OCI-M2 (cell line): ENCODE measurements at regions not wholly inside any gene's neighbourhood (a gene's known extent, or its start where the extent isn't known, plus 50 kb on each side); places are given as distances from the start of the nearest gene placed in this dataset.
"Not testable (repeated sequence)": the region's sequence is repeated elsewhere in the genome, so short reads cannot be mapped to it uniquely, and the experiment has no call there.

Experiments
- DNase-seq: peaks from one replicate; lab custom pipeline; 2025; ENCODE audit not compliant: unreplicated experiment; lab: John Stamatoyannopoulos, UW

GRCh38 chr7:10521306-10521705 lies 452.4 kb upstream of the PHF14 start:
- no peak for DNase-seq

- DNase-seq, result not testable (repeated sequence)
Measured at GRCh38 chr7:10533429-10533828, 440.2 kb upstream of the PHF14 start.

GRCh38 chr7:10536561-10536960 lies 437.1 kb upstream of the PHF14 start:
- no peak for DNase-seq

GRCh38 chr7:10537764-10538163 lies 435.9 kb upstream of the PHF14 start:
- DNase-seq, result no peak

GRCh38 chr7:10557375-10557774 lies 416.3 kb upstream of the PHF14 start:
- no peak for DNase-seq

- DNase-seq, result no peak
Measured at GRCh38 chr7:10560497-10560896, 413.2 kb upstream of the PHF14 start.

GRCh38 chr7:10568891-10569290 lies 404.8 kb upstream of the PHF14 start:
- no peak for DNase-seq

GRCh38 chr7:10571759-10572158 lies 401.9 kb upstream of the PHF14 start:
- DNase-seq, result no peak

- no peak for DNase-seq
Measured at GRCh38 chr7:10577866-10578374, 395.8 kb upstream of the PHF14 start.

GRCh38 chr7:10579561-10579960 lies 394.1 kb upstream of the PHF14 start:
- DNase-seq, result no peak

- no peak for DNase-seq
Measured at GRCh38 chr7:10584886-10585285, 388.8 kb upstream of the PHF14 start.

- no peak for DNase-seq
Measured at GRCh38 chr7:10588084-10588483, 385.6 kb upstream of the PHF14 start.

- no peak for DNase-seq
Measured at GRCh38 chr7:10592604-10593003, 381.1 kb upstream of the PHF14 start.

- no peak for DNase-seq
Measured at GRCh38 chr7:10593080-10593479, 380.6 kb upstream of the PHF14 start.

GRCh38 chr7:10596827-10597226 lies 376.8 kb upstream of the PHF14 start:
- no peak for DNase-seq

GRCh38 chr7:10604128-10604527 lies 369.5 kb upstream of the PHF14 start:
- DNase-seq, result no peak

GRCh38 chr7:10612950-10613349 lies 360.7 kb upstream of the PHF14 start:
- no peak for DNase-seq

GRCh38 chr7:10618953-10619352 lies 354.7 kb upstream of the PHF14 start:
- no peak for DNase-seq

- DNase-seq, result no peak
Measured at GRCh38 chr7:10632712-10633111, 341.0 kb upstream of the PHF14 start.

GRCh38 chr7:10634239-10634638 lies 339.4 kb upstream of the PHF14 start:
- no peak for DNase-seq

GRCh38 chr7:10637991-10638390 lies 335.7 kb upstream of the PHF14 start:
- DNase-seq, result no peak

GRCh38 chr7:10643545-10643944 lies 330.1 kb upstream of the PHF14 start:
- DNase-seq, result no peak

GRCh38 chr7:10644849-10645248 lies 328.8 kb upstream of the PHF14 start:
- DNase-seq, result no peak

- no peak for DNase-seq
Measured at GRCh38 chr7:10646194-10646593, 327.5 kb upstream of the PHF14 start.
